MM.1S (cell line): ENCODE measurements at regions not wholly inside any gene's neighbourhood (a gene's known extent, or its start where the extent isn't known, plus 50 kb on each side); places are given as distances from the start of the nearest gene placed in this dataset.

Experiments
- EZH2 ChIP-seq: fragments of 300-600 bp; sonication (generic); optimal IDR thresholded peaks from 2 replicates; pipeline ENCODE3; 2017; ENCODE audit warnings: low read depth, mild to moderate bottlenecking, antibody characterized with exemption, low read length, mixed read lengths
- EZH2phosphoT487 ChIP-seq: fragments of 300-600 bp; sonication (generic); IDR thresholded peaks from 2 replicates; pipeline ENCODE4 v1.6.1; 2018; ENCODE audit warnings: antibody characterized with exemption, low read length
- TF ChIP-seq, protein P1 (sequence below): fragments of 300-600 bp; sonication (generic); IDR thresholded peaks from 2 replicates; pipeline ENCODE4 v1.5.1; 2016; ENCODE audit warnings: antibody characterized with exemption, low read length, mixed read lengths

GRCh38 chr12:125519026-125519651 is 453.9 kb downstream of the AACS start:
- TF ChIP-seq, protein P1, sequence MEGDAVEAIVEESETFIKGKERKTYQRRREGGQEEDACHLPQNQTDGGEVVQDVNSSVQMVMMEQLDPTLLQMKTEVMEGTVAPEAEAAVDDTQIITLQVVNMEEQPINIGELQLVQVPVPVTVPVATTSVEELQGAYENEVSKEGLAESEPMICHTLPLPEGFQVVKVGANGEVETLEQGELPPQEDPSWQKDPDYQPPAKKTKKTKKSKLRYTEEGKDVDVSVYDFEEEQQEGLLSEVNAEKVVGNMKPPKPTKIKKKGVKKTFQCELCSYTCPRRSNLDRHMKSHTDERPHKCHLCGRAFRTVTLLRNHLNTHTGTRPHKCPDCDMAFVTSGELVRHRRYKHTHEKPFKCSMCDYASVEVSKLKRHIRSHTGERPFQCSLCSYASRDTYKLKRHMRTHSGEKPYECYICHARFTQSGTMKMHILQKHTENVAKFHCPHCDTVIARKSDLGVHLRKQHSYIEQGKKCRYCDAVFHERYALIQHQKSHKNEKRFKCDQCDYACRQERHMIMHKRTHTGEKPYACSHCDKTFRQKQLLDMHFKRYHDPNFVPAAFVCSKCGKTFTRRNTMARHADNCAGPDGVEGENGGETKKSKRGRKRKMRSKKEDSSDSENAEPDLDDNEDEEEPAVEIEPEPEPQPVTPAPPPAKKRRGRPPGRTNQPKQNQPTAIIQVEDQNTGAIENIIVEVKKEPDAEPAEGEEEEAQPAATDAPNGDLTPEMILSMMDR: no peak
- TF ChIP-seq EZH2: no peak
- no peak for TF ChIP-seq EZH2phosphoT487
